ENCODE measurements at regions not wholly inside any gene's neighbourhood (a gene's known extent, or its start where the extent isn't known, plus 50 kb on each side); places are given as distances from the start of the nearest gene placed in this dataset.
"Not testable (repeated sequence)": the region's sequence is repeated elsewhere in the genome, so short reads cannot be mapped to it uniquely, and the experiment has no call there.

DNA sequence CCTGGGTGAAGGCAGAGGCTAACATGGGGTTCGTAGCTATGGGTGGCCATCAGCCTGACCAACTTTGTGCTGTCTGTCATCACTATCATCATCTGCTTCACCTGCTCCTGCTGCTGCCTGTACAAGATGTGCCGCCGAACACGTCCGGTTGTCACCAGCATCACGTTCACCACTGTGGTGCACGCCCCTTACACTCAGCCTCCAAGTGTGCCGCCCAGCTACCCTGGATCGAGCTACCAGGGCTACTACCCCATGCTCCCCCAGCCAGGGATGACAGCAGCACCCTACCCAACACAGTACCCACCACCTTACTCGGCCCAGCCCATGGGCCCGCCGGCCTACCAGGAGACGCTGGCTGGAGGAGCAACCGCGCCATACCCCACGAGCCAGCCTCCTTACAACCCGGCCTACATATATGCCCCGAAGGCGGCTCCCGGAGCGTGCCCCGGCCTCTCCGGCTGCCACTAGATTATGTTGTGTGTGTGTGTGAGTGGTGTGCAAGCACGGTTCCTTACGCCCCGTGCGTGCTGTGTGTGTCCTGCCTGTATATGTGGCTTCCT, 213.4 kb upstream of the XIST start:
- ATAC-seq (ENCODE audit: low read depth) = no peak

DNA sequence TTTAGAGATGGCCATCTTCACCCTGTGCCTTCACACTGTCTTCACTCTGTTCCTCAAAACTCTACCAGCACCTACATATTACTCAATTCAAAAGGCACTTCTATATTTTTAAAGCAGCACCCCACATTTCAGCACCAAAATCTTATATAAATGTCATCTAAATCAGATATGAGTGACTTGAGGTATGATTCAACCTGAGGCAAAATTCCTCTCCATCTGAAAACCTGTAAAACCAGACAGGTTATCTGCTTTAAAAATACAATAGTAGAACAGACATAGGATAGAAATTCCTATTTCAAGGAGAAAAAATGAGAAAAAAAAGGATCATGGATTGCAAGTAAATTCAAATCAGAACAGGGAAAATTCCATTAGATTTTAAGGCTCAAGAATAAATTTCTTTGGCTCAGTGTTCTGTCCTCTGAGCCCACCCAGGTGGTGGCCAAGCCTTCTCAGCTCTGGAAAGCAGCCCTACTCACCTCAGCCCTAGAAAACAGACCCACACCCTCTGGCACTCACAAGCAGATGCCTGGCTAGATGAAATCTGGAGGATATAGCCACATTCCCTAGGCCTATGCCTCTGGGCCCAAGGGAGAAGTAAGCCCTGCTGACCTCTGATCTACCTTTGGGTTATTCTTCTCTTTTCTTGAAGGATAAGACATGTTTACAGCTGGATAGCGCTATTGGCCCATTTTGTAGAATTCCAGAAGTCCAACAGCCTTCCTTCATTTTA, 211.1 kb upstream of the XIST start:
- TF ChIP-seq, protein P1, sequence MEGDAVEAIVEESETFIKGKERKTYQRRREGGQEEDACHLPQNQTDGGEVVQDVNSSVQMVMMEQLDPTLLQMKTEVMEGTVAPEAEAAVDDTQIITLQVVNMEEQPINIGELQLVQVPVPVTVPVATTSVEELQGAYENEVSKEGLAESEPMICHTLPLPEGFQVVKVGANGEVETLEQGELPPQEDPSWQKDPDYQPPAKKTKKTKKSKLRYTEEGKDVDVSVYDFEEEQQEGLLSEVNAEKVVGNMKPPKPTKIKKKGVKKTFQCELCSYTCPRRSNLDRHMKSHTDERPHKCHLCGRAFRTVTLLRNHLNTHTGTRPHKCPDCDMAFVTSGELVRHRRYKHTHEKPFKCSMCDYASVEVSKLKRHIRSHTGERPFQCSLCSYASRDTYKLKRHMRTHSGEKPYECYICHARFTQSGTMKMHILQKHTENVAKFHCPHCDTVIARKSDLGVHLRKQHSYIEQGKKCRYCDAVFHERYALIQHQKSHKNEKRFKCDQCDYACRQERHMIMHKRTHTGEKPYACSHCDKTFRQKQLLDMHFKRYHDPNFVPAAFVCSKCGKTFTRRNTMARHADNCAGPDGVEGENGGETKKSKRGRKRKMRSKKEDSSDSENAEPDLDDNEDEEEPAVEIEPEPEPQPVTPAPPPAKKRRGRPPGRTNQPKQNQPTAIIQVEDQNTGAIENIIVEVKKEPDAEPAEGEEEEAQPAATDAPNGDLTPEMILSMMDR (IDR thresholded peaks at IDR 0.05; ENCODE audit: poor library complexity, severe bottlenecking) = no peak
- no peaks in the 10 kb centered on the region for H3K36me3 ChIP-seq (ENCODE audit: low read depth)
- H3K4me3 ChIP-seq (ENCODE audit: severe bottlenecking) = no peak overlapping the region
- H3K27ac ChIP-seq (ENCODE audit: poor library complexity, severe bottlenecking) = no peak overlapping the region
- ATAC-seq (ENCODE audit: low read depth) (no peak), DNase-seq (ENCODE audit: low spot score) (no peak)
- H3K9me3 ChIP-seq (ENCODE audit: severe bottlenecking) = no peaks in the 10 kb centered on the region
- H3K27me3 ChIP-seq (ENCODE audit: insufficient read depth, poor library complexity, severe bottlenecking) = no peaks in the 10 kb centered on the region
- no peaks in the 10 kb centered on the region for H3K4me1 ChIP-seq (ENCODE audit: insufficient read depth, poor library complexity, severe bottlenecking)

More for the DNA sequence above, 213.4 kb upstream of the XIST start:
- no peaks in the 10 kb centered on the region for H3K9me3 ChIP-seq (ENCODE audit: severe bottlenecking)
- no peak for DNase-seq (ENCODE audit: low spot score)
- no peaks in the 10 kb centered on the region for H3K27me3 ChIP-seq (ENCODE audit: insufficient read depth, poor library complexity, severe bottlenecking)
- H3K27ac ChIP-seq (ENCODE audit: poor library complexity, severe bottlenecking) = no peak overlapping the region
- H3K4me3 ChIP-seq (ENCODE audit: severe bottlenecking) = no peak overlapping the region
- H3K4me1 ChIP-seq (ENCODE audit: insufficient read depth, poor library complexity, severe bottlenecking) = no peaks in the 10 kb centered on the region
- H3K36me3 ChIP-seq (ENCODE audit: low read depth) = no peaks in the 10 kb centered on the region
- TF ChIP-seq, protein P1 (IDR thresholded peaks at IDR 0.05; ENCODE audit: poor library complexity, severe bottlenecking) = no peak

DNA sequence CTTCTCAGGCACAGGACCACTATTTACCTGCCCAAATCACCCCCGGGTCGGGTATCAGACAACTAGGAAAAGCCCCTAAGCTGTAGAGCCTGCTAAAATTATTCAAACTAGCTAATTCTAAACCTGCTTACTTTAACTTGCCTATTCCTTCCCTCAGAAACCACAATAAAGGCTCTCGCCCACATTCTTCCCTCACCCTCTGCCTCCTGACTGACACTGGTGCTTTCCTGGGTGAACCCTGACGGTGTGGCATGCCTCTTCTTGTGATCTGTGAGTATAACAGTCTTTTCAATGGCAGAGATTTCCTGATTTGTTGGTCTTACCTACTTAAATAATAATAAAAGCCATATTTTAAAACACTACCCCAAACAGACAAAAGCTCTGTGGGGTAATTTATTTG, 209.4 kb upstream of the XIST start:
- no peak overlapping the region for H3K27ac ChIP-seq (ENCODE audit: poor library complexity, severe bottlenecking)
- no peak for ATAC-seq (ENCODE audit: low read depth)
- H3K9me3 ChIP-seq (ENCODE audit: severe bottlenecking) = no peaks in the 10 kb centered on the region

DNA sequence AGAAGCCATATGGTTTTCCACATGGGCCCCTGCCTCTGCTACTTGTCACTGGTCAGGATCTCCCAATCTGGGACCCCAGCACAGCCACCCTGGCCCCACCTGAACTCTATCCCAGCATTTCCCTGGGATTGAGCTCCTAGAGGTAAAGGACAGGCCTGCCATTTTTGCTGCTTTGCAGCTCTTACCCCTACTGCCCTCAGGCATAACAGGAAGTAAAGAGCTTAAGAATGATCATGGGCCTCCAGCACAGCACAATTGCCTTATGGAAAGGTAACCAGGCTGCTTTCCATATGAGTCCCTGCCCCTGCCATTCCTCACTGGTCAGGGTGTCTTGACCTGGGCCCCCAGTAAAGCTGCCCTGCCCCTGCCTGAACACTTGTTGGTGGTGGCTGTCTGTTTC, 196.6 kb upstream of the XIST start:
- DNase-seq (ENCODE audit: low spot score) (no peak), ATAC-seq (ENCODE audit: low read depth) (no peak)
- H3K27ac ChIP-seq (ENCODE audit: poor library complexity, severe bottlenecking) = no peak overlapping the region
- TF ChIP-seq, protein P1 (IDR thresholded peaks at IDR 0.05; ENCODE audit: poor library complexity, severe bottlenecking) = no peak
- no peaks in the 10 kb centered on the region for H3K36me3 ChIP-seq (ENCODE audit: low read depth)
- H3K27me3 ChIP-seq (ENCODE audit: insufficient read depth, poor library complexity, severe bottlenecking) = no peaks in the 10 kb centered on the region
- H3K9me3 ChIP-seq (ENCODE audit: severe bottlenecking) = no peaks in the 10 kb centered on the region
- H3K4me1 ChIP-seq (ENCODE audit: insufficient read depth, poor library complexity, severe bottlenecking) = no peaks in the 10 kb centered on the region
- H3K4me3 ChIP-seq (ENCODE audit: severe bottlenecking) = no peak overlapping the region

More for the DNA sequence above, 209.4 kb upstream of the XIST start:
- no peak for DNase-seq (ENCODE audit: low spot score)
- no peaks in the 10 kb centered on the region for H3K36me3 ChIP-seq (ENCODE audit: low read depth)
- H3K4me1 ChIP-seq (ENCODE audit: insufficient read depth, poor library complexity, severe bottlenecking) = no peaks in the 10 kb centered on the region
- no peaks in the 10 kb centered on the region for H3K27me3 ChIP-seq (ENCODE audit: insufficient read depth, poor library complexity, severe bottlenecking)
- TF ChIP-seq, protein P1 (IDR thresholded peaks at IDR 0.05; ENCODE audit: poor library complexity, severe bottlenecking) = no peak
- H3K4me3 ChIP-seq (ENCODE audit: severe bottlenecking) = no peak overlapping the region

DNA sequence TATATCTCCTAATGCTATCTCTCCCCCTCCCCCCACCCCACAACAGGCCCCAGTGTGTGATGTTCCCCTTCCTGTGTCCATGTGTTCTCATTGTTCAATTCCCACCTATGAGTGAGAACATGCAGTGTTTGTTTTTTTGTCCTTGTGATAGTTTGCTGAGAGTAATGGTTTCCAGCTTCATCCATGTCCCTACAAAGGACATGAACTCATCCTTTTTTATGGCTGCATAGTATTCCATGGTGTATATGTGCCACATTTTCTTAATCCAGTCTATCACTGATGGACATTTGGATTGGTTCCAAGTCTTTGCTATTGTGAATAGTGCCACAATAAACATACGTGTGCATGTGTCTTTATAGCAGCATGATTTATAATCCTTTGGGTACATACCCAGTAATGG, 181.6 kb upstream of the XIST start:
- not testable (repeated sequence) for ATAC-seq (ENCODE audit: low read depth); H3K4me3 ChIP-seq (ENCODE audit: severe bottlenecking); H3K4me1 ChIP-seq (ENCODE audit: insufficient read depth, poor library complexity, severe bottlenecking); H3K27ac ChIP-seq (ENCODE audit: poor library complexity, severe bottlenecking); DNase-seq (ENCODE audit: low spot score); H3K36me3 ChIP-seq (ENCODE audit: low read depth); H3K27me3 ChIP-seq (ENCODE audit: insufficient read depth, poor library complexity, severe bottlenecking); H3K9me3 ChIP-seq (ENCODE audit: severe bottlenecking)

DNA sequence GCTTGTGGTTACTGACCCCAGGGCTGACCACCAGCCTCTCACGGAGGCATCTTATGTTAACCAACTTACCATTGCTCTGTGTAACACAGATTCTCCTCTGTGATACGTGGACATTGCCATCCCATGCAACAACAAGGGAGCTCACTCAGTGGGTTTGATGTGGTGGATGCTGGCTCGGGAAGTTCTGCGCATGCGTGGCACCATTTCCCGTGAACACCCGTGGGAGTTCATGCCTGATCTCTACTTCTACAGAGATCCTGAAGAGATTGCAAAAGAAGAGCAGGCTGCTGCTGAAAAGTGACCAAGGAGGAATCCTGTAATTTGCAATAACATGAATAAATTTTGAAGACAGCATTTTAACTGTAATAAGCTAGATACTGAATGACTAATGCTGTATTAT, 179.0 kb upstream of the XIST start:
- not testable (repeated sequence) for H3K27me3 ChIP-seq (ENCODE audit: insufficient read depth, poor library complexity, severe bottlenecking); H3K36me3 ChIP-seq (ENCODE audit: low read depth); DNase-seq (ENCODE audit: low spot score); H3K4me3 ChIP-seq (ENCODE audit: severe bottlenecking); H3K4me1 ChIP-seq (ENCODE audit: insufficient read depth, poor library complexity, severe bottlenecking); ATAC-seq (ENCODE audit: low read depth); H3K27ac ChIP-seq (ENCODE audit: poor library complexity, severe bottlenecking); H3K9me3 ChIP-seq (ENCODE audit: severe bottlenecking)

DNA sequence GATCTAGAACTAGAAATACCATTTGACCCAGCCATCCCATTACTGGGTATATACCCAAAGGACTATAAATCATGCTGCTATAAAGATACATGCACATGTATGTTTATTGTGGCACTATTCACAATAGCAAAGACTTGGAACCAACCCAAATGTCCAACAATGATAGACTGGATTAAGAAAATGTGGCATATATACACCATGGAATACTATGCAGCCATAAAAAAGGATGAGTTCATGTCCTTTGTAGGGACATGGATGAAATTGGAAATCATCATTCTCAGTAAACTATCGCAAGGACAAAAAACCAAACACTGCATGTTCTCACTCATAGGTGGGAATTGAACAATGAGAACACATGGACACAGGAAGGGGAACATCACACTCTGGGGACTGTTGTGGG, 178.3 kb upstream of the XIST start:
- ATAC-seq (ENCODE audit: low read depth); H3K9me3 ChIP-seq (ENCODE audit: severe bottlenecking); H3K27ac ChIP-seq (ENCODE audit: poor library complexity, severe bottlenecking); H3K36me3 ChIP-seq (ENCODE audit: low read depth); H3K4me3 ChIP-seq (ENCODE audit: severe bottlenecking); H3K27me3 ChIP-seq (ENCODE audit: insufficient read depth, poor library complexity, severe bottlenecking); DNase-seq (ENCODE audit: low spot score); H3K4me1 ChIP-seq (ENCODE audit: insufficient read depth, poor library complexity, severe bottlenecking): not testable (repeated sequence)

DNA sequence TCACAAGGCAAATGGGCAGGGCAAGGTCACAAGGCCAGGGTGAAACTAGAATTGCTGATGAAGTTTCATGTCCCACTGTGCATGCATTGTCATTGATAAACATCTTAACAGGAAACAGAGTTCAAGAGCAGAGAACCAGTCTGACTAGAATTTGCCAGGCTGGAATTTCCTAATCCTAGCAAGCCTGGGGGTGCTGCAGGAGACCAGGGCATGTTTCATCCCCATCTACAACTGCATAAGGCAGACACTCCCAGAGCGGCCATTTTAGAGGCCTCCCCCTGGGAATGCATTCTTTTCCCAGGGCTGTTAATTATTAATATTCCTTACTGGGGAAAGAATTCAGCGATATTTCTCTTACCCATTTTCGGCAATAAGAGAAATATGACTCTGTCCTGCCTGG, 172.6 kb upstream of the XIST start:
- H3K36me3 ChIP-seq (ENCODE audit: low read depth); H3K4me1 ChIP-seq (ENCODE audit: insufficient read depth, poor library complexity, severe bottlenecking); H3K4me3 ChIP-seq (ENCODE audit: severe bottlenecking); DNase-seq (ENCODE audit: low spot score); H3K27ac ChIP-seq (ENCODE audit: poor library complexity, severe bottlenecking); H3K9me3 ChIP-seq (ENCODE audit: severe bottlenecking); ATAC-seq (ENCODE audit: low read depth); H3K27me3 ChIP-seq (ENCODE audit: insufficient read depth, poor library complexity, severe bottlenecking): not testable (repeated sequence)

Measured in RWPE2 (cell line).